WTC11 (cell line): ENCODE measurements at regions not wholly inside any gene's neighbourhood (a gene's known extent, or its start where the extent isn't known, plus 50 kb on each side); places are given as distances from the start of the nearest gene placed in this dataset.

Experiments
- ARID4B ChIP-seq: sonication (generic); formaldehyde crosslinking; IDR thresholded peaks from 2 replicates; pipeline ENCODE4 v1.8.0; 2023; ENCODE audit warnings: missing genetic modification reagents, mild to moderate bottlenecking, borderline replicate concordance
- CTCF ChIP-seq: fragments of 200-600 bp; IDR thresholded peaks from 2 replicates; pipeline ENCODE4 v1.8.0; 2022; ENCODE audit warnings: antibody characterized with exemption
- E2F5 ChIP-seq: sonication (generic); formaldehyde crosslinking; IDR thresholded peaks from 2 replicates; pipeline ENCODE4 v1.8.1; 2022; ENCODE audit warnings: mild to moderate bottlenecking, moderate library complexity, missing genetic modification reagents
- ELF4 ChIP-seq: sonication (generic); formaldehyde crosslinking; IDR thresholded peaks from 2 replicates; pipeline ENCODE4 v1.8.1; 2022; ENCODE audit warnings: low read depth, mild to moderate bottlenecking, moderate library complexity, missing genetic modification reagents
- FOXP4 ChIP-seq: sonication (generic); formaldehyde crosslinking; IDR thresholded peaks from 2 replicates; pipeline ENCODE4 v1.8.0; 2022; ENCODE audit warnings: mild to moderate bottlenecking, missing genetic modification reagents
- IRF1 ChIP-seq: sonication (generic); formaldehyde crosslinking; IDR thresholded peaks from 2 replicates; pipeline ENCODE4 v1.8.0; 2023; ENCODE audit warnings: missing genetic modification reagents
- MAX ChIP-seq: sonication (generic); formaldehyde crosslinking; IDR thresholded peaks from 2 replicates; pipeline ENCODE4 v1.8.0; 2022; ENCODE audit warnings: mild to moderate bottlenecking, missing genetic modification reagents
- MXD4 ChIP-seq: fragments of 250-450 bp; sonication (Bioruptor Pico); IDR thresholded peaks from 2 replicates; pipeline ENCODE4 v1.8.0; 2021; ENCODE audit warnings: mild to moderate bottlenecking, moderate library complexity, borderline replicate concordance
- NR3C1 ChIP-seq: sonication (generic); formaldehyde crosslinking; conservative IDR thresholded peaks from 2 replicates; pipeline ENCODE4 v1.8.1; 2023; ENCODE audit warnings: low read depth, mild to moderate bottlenecking, missing genetic modification reagents
- SMAD4 ChIP-seq: sonication (generic); formaldehyde crosslinking; IDR thresholded peaks from 2 replicates; pipeline ENCODE4 v1.8.0; 2022; ENCODE audit warnings: mild to moderate bottlenecking, missing genetic modification reagents
- USF2 ChIP-seq: sonication (generic); formaldehyde crosslinking; IDR thresholded peaks from 2 replicates; pipeline ENCODE4 v1.8.1; 2023; ENCODE audit warnings: mild to moderate bottlenecking, missing genetic modification reagents, moderate library complexity
- ZNF121 ChIP-seq: sonication (generic); formaldehyde crosslinking; IDR thresholded peaks from 2 replicates; pipeline ENCODE4 v1.8.0; 2023; ENCODE audit warnings: missing genetic modification reagents
- ZNF425 ChIP-seq: fragments of 250-450 bp; sonication (Bioruptor Pico); conservative IDR thresholded peaks from 2 replicates; pipeline ENCODE4 v1.9.0; 2021; ENCODE audit warnings: mild to moderate bottlenecking

GRCh38 chr18:40469316-40469715 lies 1485.7 kb upstream of the PIK3C3 start:
- no peak for TF ChIP-seq SMAD4
- TF ChIP-seq CTCF, result no peak
- no peak for TF ChIP-seq ZNF425 (CRISPR knock-in tag)
- TF ChIP-seq ELF4 (CRISPR knock-in tag), result no peak
- TF ChIP-seq ARID4B (CRISPR knock-in tag), result no peak
- TF ChIP-seq NR3C1 (CRISPR knock-in tag), result no peak
- TF ChIP-seq MAX (CRISPR knock-in tag), result no peak
- TF ChIP-seq MXD4 (CRISPR knock-in tag), result no peak
- no peak for TF ChIP-seq ZNF121
- TF ChIP-seq E2F5 (CRISPR knock-in tag), result no peak
- TF ChIP-seq USF2 (CRISPR knock-in tag), result no peak
- no peak for TF ChIP-seq FOXP4
- TF ChIP-seq IRF1 (CRISPR knock-in tag), result no peak
